Glutamatergic neuron (in vitro differentiated cells): ENCODE measurements at regions not wholly inside any gene's neighbourhood (a gene's known extent, or its start where the extent isn't known, plus 50 kb on each side); places are given as distances from the start of the nearest gene placed in this dataset.

Experiments used
- DNase-seq: peaks from one replicate; pipeline ENCODE4 v3.0.0; 2022
- H3K27ac Mint-ChIP-seq: one replicate; pipeline ENCODE4 v1.8.0; 2020; ENCODE audit warnings: mild to moderate bottlenecking, mixed read lengths, inconsistent platforms; ENCODE audit not compliant: unreplicated experiment
- H3K27me3 Mint-ChIP-seq: one replicate; pipeline ENCODE4 v1.8.0; 2020; ENCODE audit warnings: mild to moderate bottlenecking, moderate library complexity, mixed read lengths, inconsistent platforms; ENCODE audit not compliant: unreplicated experiment
- H3K36me3 Mint-ChIP-seq: one replicate; pipeline ENCODE4 v1.8.0; 2020; ENCODE audit warnings: mild to moderate bottlenecking, mixed read lengths, inconsistent platforms; ENCODE audit not compliant: unreplicated experiment
- H3K4me1 Mint-ChIP-seq: one replicate; pipeline ENCODE4 v1.8.0; 2020; ENCODE audit warnings: mild to moderate bottlenecking, low read depth, mixed read lengths, inconsistent platforms; ENCODE audit not compliant: unreplicated experiment
- H3K4me3 Mint-ChIP-seq: one replicate; pipeline ENCODE4 v1.8.0; 2020; ENCODE audit warnings: mild to moderate bottlenecking, mixed read lengths, inconsistent platforms; ENCODE audit not compliant: unreplicated experiment
- H3K9me3 Mint-ChIP-seq: one replicate; pipeline ENCODE4 v1.8.0; 2020; ENCODE audit warnings: mild to moderate bottlenecking, moderate library complexity, mixed read lengths, inconsistent platforms; ENCODE audit not compliant: unreplicated experiment
- TF ChIP-seq, protein P1 (sequence below): fragments of 200-600 bp; sonication (generic); IDR thresholded peaks from one replicate; pipeline ENCODE4 v1.5.0; 2021; ENCODE audit not compliant: partially characterized antibody, unreplicated experiment

DNA sequence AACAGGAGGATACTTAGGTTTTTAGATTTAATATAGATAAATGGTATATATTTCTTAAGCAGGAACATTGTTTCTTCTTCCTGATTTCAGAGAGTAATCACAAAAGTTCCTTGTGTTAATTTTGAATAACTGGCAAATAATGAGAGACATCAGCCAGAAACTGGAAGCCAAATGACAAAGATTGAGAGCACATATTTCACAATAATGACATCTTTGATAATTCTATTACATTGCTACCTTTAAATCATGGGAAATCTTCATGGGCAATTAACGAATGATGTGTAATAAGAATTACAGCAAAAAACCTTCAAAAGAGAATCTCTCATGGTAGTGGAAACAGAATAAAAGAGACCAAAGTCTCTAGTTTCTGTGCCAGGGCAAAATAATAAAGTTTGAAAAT, 215.1 kb downstream of the NUP35 start:
- Mint-ChIP-seq H3K4me3 (no peak overlapping the region), H3K36me3 (no peaks in the 10 kb centered on the region), H3K4me1 (no peaks in the 10 kb centered on the region), H3K27ac (no peak overlapping the region), H3K27me3 (no peaks in the 10 kb centered on the region), H3K9me3 (no peaks in the 10 kb centered on the region)
- TF ChIP-seq, protein P1, sequence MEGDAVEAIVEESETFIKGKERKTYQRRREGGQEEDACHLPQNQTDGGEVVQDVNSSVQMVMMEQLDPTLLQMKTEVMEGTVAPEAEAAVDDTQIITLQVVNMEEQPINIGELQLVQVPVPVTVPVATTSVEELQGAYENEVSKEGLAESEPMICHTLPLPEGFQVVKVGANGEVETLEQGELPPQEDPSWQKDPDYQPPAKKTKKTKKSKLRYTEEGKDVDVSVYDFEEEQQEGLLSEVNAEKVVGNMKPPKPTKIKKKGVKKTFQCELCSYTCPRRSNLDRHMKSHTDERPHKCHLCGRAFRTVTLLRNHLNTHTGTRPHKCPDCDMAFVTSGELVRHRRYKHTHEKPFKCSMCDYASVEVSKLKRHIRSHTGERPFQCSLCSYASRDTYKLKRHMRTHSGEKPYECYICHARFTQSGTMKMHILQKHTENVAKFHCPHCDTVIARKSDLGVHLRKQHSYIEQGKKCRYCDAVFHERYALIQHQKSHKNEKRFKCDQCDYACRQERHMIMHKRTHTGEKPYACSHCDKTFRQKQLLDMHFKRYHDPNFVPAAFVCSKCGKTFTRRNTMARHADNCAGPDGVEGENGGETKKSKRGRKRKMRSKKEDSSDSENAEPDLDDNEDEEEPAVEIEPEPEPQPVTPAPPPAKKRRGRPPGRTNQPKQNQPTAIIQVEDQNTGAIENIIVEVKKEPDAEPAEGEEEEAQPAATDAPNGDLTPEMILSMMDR = no peak
- no peak for DNase-seq

DNA sequence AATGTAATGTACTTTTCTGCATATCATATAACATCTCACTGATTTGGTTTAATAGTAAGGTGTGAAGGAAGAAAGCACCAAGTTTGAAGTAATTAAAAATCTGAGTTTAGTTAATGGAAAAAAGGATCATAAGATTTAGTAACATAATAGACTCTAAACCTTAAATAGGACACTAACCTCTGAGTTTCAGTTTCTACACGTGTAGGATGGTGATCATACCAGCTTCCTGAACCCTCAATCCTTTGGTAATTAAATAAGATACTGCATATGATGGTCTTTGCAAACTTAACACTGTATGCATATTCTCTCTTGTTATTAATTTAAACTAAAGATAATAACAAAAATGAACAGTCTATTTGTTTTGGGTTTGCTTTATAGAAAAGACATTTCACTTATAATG, 216.8 kb downstream of the NUP35 start:
- no peaks in the 10 kb centered on the region for H3K9me3 Mint-ChIP-seq
- DNase-seq = no peak
- TF ChIP-seq, protein P1 = no peak
- no peak overlapping the region for H3K4me3 Mint-ChIP-seq
- H3K4me1 Mint-ChIP-seq = no peaks in the 10 kb centered on the region
- no peaks in the 10 kb centered on the region for H3K36me3 Mint-ChIP-seq
- no peaks in the 10 kb centered on the region for H3K27me3 Mint-ChIP-seq
- no peak overlapping the region for H3K27ac Mint-ChIP-seq

DNA sequence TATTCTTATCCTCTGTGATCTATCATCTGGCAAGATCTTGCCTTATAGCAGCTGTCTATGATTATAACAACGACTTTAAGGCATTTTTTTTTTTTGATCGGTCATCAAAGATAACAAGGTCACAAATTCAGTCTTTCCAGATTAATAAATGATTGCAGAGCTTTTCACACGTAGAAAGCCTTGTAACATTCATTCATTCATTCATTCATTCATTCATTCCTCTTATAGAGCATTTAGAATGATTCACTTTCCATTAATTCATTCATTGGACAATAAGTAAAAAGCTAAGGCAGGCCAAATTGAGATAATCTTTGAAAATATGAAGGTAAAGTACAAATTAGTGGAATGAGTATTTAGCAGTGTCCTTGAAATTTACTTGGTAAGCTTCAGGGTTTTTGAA, 223.7 kb downstream of the NUP35 start:
- H3K9me3 Mint-ChIP-seq = no peaks in the 10 kb centered on the region
- H3K27me3 Mint-ChIP-seq = peaks cover 1% of the 10 kb centered on the region
- no peak overlapping the region for H3K27ac Mint-ChIP-seq
- H3K4me3 Mint-ChIP-seq = no peak overlapping the region
- no peaks in the 10 kb centered on the region for H3K4me1 Mint-ChIP-seq
- H3K36me3 Mint-ChIP-seq = no peaks in the 10 kb centered on the region
- TF ChIP-seq, protein P1 = no peak
- no peak for DNase-seq

DNA sequence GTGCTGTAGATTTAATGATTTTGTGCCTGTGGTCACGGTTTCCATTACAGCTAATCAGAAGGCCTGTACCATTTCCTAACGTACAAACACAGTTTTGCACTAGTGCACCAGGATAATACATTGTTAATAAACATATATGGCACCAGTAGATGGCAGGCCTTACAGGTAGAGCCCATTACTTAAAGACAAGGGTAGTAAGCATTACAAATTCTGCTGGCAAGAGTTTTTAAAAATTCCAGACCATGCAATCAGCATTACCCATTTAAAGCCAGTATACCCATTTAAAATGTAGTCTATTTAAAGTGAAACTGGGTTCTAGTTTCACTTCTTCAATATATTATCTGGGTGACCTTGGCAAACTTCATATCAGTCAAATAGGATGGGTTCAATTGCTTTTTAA, 224.2 kb downstream of the NUP35 start:
- no peak overlapping the region for H3K27ac Mint-ChIP-seq
- H3K36me3 Mint-ChIP-seq = no peaks in the 10 kb centered on the region

DNA sequence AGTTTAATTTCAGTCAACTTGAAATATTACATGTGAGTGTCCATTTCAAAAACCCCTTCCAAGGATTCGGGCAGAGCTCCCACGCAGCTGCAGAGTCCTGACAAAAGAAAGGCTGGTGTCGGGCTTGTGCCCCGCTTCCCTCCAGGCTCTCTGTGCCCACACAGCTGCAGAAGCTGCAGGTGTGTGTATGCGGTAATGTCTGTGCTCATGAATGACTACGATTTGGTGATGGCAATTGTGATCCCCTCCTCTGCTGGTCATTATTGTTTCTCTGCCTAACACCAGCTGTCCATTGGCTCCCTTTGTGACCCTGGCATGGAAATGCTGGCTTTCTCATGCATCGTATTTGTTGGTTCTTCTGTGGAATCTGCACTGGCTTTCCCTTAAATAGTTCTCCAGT, 224.8 kb downstream of the NUP35 start:
- DNase-seq = no peak
- Mint-ChIP-seq H3K9me3 (no peaks in the 10 kb centered on the region), H3K27ac (no peak overlapping the region), H3K36me3 (no peaks in the 10 kb centered on the region), H3K4me1 (no peaks in the 10 kb centered on the region), H3K4me3 (no peak overlapping the region), H3K27me3 (peaks cover 1% of the 10 kb centered on the region)
- TF ChIP-seq, protein P1 = no peak

More for the DNA sequence above, 224.2 kb downstream of the NUP35 start:
- no peak for DNase-seq
- peaks cover 1% of the 10 kb centered on the region for H3K27me3 Mint-ChIP-seq
- H3K4me1 Mint-ChIP-seq = no peaks in the 10 kb centered on the region
- TF ChIP-seq, protein P1 = no peak
- no peak overlapping the region for H3K4me3 Mint-ChIP-seq
- no peaks in the 10 kb centered on the region for H3K9me3 Mint-ChIP-seq
